ENCODE measurements at regions not wholly inside any gene's neighbourhood (a gene's known extent, or its start where the extent isn't known, plus 50 kb on each side); places are given as distances from the start of the nearest gene placed in this dataset.

GRCh38 chr5:149434162-149435014, 55.3 kb upstream of the IL17B start:
- TF ChIP-seq CTCF (IDR thresholded peaks at IDR 0.05) (peak; percentile 63 to 90 (median 82)), POLR2A (IDR thresholded peaks at IDR 0.05) (no peak)
- Histone ChIP-seq H3K27ac (no peak overlapping the region), H3K4me3 (no peak overlapping the region), H3K36me3 (no peaks in the 10 kb centered on the region), H3K9me3 (no peaks in the 10 kb centered on the region), H3K4me1 (peaks cover 0 to 4% (median 0%) of the 10 kb centered on the region in 4 donors), H3K27me3 (no peaks in the 10 kb centered on the region)
- intact Hi-C loops (cut with DNase I): no loop called here
- peak in 1 of 3 donors; percentile 47 for DNase-seq
- peak; percentile 55 to 64 (median 62) for ATAC-seq
- WGBS (ENCODE audit: insufficient coverage, low coverage, low lambda C conversion rate, missing lambda C conversion rate): 25% methylated on average over 7 of the region's 7 CpGs

DNA sequence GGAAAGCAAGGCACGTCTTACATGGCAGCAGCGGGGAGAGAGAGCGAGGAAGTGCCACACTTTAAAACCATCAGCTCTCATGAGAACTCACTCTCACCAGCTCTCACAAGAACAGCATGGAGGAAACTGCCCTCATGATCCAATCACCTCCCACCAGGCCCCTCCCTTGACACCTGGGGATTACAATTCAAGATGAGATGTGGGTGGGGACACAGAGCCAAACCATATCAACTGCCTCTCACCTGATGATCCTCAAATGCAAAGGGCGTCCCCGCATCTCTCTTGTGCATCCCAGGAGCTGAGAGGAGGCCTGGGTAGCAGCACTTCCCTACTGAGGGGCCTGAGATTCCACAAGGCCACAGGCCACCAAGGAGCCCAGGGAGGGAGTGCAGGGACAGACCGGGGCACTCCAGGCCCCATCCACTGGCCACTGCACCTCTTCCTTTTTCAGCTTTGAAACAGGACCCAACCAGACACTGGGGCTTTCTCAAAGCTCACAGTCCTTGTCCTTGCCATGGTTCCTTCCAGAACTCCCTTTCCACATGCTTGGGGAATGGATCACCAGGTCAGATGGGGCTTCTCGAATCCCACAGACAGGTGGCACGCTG, 54.5 kb upstream of the IL17B start:
- no peaks in the 10 kb centered on the region for H3K27me3 ChIP-seq
- DNase-seq (no peak), ATAC-seq (no peak)
- intact Hi-C loops (cut with DNase I): no loop called here
- no peak for TF ChIP-seq POLR2A (IDR thresholded peaks at IDR 0.05)
- no peak for TF ChIP-seq CTCF (IDR thresholded peaks at IDR 0.05)
- H3K36me3 ChIP-seq: no peaks in the 10 kb centered on the region
- H3K27ac ChIP-seq: no peak overlapping the region
- H3K4me1 ChIP-seq: peaks cover 0 to 4% (median 0%) of the 10 kb centered on the region in 4 donors
- H3K9me3 ChIP-seq: no peaks in the 10 kb centered on the region
- no peak overlapping the region for H3K4me3 ChIP-seq
- 59% methylated on average over 5 of the region's 8 CpGs for WGBS (ENCODE audit: insufficient coverage, low coverage, low lambda C conversion rate, missing lambda C conversion rate)

GRCh38 chr5:149432911-149433401, 53.9 kb upstream of the IL17B start:
- ATAC-seq (no peak), DNase-seq (no peak)
- no peak for TF ChIP-seq CTCF (IDR thresholded peaks at IDR 0.05)
- no peak for TF ChIP-seq POLR2A (IDR thresholded peaks at IDR 0.05)
- H3K27me3 ChIP-seq: no peaks in the 10 kb centered on the region
- H3K9me3 ChIP-seq: no peaks in the 10 kb centered on the region
- peaks cover 0 to 4% (median 0%) of the 10 kb centered on the region in 4 donors for H3K4me1 ChIP-seq
- H3K36me3 ChIP-seq: no peaks in the 10 kb centered on the region
- H3K27ac ChIP-seq: no peak overlapping the region
- intact Hi-C loops (cut with DNase I): no loop called here
- H3K4me3 ChIP-seq: no peak overlapping the region
- 43% methylated on average over 3 of the region's 3 CpGs for WGBS (ENCODE audit: insufficient coverage, low coverage, low lambda C conversion rate, missing lambda C conversion rate)

DNA sequence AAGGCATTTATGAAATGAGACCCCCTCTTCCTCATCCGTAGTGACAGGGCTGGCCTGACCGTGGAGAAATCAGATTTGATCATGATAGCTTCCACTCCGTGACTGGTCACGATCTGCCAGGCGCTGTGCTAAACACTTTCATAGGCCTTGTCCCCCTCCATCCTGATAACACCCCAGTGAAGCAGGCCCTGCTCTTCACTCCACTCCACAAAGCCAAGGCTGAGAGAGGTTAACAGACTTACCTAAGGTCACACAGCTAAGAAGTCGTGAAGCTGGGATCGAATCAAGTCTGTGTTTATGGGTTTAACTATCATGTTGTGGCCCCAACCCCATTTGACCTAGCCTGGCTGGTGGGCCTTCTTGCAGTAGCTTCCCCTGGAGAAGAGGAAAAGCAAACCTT, 53.3 kb upstream of the IL17B start:
- H3K4me1 ChIP-seq: peaks cover 0 to 4% (median 0%) of the 10 kb centered on the region in 4 donors
- DNase-seq: no peak
- intact Hi-C loops (cut with DNase I): no loop called here
- no peaks in the 10 kb centered on the region for H3K9me3 ChIP-seq
- TF ChIP-seq POLR2A (IDR thresholded peaks at IDR 0.05): no peak
- TF ChIP-seq CTCF (IDR thresholded peaks at IDR 0.05): no peak
- no peak overlapping the region for H3K27ac ChIP-seq
- H3K4me3 ChIP-seq: no peak overlapping the region
- ATAC-seq: peak in 1 of 4 donors; percentile 2
- 80% methylated on average over 1 of the region's 7 CpGs for WGBS (ENCODE audit: insufficient coverage, low coverage, low lambda C conversion rate, missing lambda C conversion rate)
- H3K27me3 ChIP-seq: no peaks in the 10 kb centered on the region
- H3K36me3 ChIP-seq: no peaks in the 10 kb centered on the region
